UCSD-AML1 (cell line): ENCODE measurements at regions not wholly inside any gene's neighbourhood (a gene's known extent, or its start where the extent isn't known, plus 50 kb on each side); places are given as distances from the start of the nearest gene placed in this dataset.

Experiments used
- DNase-seq: peaks from one replicate; lab custom pipeline; 2025; ENCODE audit not compliant: unreplicated experiment; lab: John Stamatoyannopoulos, UW

- no peak for DNase-seq
These were observed 242.2 kb downstream of the SPTSSA start for GRCh38 chr14:34219661-34220377.

DNA sequence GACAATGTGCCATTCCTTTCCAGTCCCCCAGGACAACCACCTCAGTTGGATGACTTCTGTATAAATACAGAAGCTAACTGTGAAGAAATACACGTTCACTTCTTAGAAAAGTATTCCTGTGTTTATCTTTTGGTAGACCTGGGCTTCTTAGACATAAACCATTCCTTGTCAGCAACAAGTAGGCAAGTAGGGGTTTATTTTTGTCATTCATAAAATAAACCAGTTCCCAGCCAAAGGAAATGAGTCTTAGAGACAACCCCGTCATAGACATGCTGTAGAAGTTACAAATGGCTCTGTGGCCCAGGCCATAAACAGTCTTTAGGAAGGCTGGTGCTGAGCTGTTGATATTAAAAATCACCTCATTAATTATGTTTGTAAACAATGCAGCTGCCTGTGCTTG is 243.2 kb downstream of the SPTSSA start:
- no peak for DNase-seq

DNA sequence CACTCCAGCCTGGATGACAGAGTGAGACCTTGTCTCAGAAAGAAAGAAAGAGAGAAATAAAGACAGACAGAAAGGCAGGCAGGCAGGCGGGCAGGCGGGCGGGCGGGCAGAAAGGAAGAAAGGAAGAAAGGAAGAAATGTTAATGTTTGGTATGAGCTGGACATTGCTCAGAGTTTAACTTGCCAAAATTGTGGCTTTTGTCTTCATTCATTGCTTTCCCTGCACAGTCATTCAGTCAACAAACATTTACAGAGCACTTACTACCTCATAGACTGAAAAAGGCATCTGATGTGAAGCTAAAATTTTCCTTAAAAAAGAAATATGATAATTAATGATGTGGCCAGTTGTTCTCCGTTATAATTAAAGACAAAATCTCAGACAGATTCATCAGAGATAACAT is 247.1 kb downstream of the SPTSSA start:
- DNase-seq: no peak

- no peak for DNase-seq
These were observed 248.7 kb downstream of the SPTSSA start for GRCh38 chr14:34213332-34213731.

DNA sequence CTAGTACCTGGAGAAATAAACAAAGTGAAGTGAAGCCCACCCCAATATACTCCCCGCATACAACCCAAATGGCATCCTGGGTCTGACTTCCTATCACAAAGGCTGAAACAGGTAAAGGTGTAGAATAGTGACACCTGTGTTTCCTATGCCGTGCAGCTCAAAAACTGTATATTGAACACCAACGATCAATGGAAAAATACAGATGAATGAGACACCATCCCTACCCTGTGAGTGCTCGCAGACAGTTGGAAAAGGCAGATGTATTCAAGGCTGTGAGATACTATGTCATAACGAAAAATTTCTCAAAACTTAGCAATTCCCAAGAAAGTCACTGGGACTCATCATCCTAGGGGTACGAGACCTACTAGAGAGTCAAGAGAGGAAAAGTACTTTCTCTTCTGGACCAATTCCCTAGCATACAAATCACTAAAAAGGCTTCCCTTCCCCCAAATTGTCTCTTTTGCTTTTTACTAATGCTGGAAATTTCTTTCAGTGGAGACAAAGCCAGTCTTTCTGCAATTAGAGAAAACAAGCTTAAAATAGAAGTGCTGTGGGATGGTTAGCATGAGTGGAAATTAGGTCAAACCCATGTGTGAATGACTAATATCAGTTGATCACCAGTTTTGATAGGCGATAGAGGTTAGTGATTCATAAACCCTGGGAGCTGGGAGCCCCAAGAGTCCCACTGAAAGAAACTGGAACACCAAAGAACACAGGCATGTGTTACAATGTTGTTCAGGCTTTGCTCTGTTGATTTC is 249.7 kb downstream of the SPTSSA start:
- DNase-seq: no peak

DNA sequence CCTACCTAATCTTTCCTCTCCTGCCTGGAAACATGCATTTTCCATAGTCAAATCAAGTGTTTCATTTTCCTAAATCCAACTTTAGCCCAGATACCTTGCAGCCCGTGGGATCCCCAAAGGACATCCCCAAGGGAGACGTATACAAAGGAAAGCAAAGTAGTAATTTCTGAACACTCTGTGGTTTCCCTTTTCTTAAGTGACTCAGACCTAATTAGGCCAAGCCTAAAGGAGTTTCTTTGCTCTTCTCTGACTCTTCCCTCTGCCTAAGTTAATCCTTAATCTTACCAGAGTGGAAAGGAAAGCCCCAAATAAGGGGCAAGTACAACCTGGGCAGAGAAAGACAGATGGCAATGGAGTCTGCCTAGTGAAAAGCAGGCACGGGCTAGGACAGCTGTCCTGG is 250.3 kb downstream of the SPTSSA start:
- DNase-seq: no peak

DNA sequence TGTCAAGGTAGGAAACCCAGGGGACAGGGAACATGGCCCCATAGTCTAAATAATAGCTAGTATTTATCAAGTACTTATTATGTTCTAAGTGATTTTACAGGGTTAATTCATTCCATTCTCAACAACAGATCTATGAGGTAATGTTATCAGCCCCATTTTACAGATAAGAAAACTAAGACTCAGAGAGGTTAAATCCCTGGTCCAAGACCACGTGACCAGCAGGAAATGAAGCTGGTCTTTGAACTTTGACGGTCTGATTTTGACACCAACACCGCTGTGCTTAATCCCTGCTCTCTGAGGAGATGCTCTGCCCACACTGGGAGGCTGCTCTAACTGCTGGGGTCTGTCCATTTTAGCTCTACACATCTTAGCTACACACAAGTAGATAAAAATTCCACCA is 253.5 kb downstream of the SPTSSA start:
- no peak for DNase-seq

GRCh38 chr14:34205799-34206198 is 254.9 kb upstream of the EGLN3 start:
- no peak for DNase-seq

GRCh38 chr14:34204774-34205173 is 253.9 kb upstream of the EGLN3 start:
- DNase-seq: no peak

DNA sequence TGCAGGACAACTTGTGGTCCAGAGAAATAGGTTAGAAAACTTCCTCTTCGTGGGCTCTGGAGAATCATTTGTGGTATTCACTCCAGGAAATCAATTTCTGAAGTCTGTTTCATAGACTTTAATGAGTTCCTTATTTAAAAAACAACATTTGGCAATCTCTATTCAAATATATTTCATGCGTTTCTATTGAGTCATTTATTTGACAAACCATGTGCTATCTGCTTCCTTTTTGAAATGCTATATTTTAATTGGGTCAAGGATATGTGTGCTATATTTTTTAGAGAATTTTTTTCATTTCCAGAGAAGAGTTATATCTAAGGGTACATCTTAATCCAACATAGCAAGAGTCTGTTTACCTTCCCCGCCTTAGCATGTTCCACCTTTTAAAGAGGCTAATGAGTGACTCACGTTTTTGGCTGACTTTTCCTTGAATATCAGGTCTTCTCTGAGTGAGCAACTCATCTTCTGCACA is 252.4 kb upstream of the EGLN3 start:
- no peak for DNase-seq

DNA sequence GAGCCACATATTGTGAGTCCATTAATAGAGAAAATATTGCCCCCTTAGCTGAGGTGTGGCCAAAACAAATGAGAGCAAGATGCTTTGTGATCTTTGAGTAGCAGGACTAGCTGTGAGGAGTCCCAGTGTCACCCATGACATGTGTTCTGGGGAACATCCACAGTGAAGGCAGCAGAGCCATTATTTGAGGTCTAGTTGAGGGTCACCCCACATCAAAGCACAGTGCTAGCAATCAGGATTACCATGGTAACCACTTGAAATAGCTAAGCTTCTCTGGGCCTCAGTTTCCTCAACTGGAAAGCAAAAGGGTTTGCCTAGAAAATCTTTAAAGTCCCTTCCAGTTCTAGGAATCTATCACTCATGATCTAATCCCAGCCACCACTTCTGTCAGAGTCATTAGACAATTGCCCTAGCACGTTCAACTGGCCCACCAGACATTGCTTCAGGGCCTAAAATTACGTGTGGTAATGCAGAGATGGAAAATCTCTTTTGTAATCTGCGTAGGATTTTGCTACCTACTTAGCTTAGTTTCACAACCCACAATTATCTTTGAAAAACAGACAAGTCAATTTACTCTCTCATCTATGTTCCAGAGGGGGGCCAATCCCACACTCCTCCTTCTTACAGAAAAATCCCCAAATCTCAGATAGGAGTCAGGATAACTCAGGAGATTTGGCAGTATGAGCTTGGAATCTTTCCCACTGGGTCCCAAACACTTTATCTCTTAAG is 251.2 kb upstream of the EGLN3 start:
- no peak for DNase-seq

- DNase-seq: no peak
These were observed 248.7 kb upstream of the EGLN3 start for GRCh38 chr14:34199585-34199984.

DNA sequence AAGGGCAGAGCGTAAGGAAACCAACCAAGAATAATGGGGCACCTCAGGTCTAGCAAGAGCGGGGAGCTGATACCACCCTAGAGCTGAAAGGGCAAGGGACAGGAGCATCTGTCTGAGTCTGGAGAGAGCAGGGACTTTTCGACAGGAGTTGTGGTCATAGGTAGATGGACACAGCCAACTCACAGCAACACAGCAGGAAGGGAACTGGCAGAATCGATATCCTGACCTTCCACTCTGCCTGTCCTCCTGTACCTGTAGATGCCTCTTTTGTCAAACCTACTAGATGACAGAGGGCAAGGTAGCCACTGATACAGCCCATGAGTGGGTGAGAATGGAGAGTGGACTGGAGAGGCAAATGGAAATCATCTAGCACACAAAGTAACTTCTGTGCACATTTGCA is 247.2 kb upstream of the EGLN3 start:
- no peak for DNase-seq

GRCh38 chr14:34195964-34196363 is 245.1 kb upstream of the EGLN3 start:
- no peak for DNase-seq

DNA sequence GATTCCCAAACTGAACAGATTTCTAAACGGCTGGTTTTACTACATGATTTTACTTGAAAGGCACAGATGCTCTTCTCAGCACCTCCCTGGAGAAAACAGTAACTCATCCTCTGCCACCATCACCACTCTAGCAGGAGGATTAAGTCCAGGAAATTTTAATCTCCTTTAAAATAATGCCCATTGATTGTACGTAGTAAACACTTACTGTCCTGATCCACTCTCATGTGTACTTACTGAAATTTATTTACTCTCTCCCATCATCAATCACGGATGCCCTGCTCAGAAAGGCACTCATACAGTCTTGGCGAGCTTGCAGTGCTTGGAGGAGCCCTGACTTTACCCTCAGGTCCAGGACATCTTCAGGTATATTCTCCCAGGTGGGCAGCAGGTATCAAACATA is 239.8 kb upstream of the EGLN3 start:
- no peak for DNase-seq

- no peak for DNase-seq
These were observed 239.0 kb upstream of the EGLN3 start for GRCh38 chr14:34189866-34190265.

- DNase-seq: no peak
These were observed 236.7 kb upstream of the EGLN3 start for GRCh38 chr14:34187519-34188044.

DNA sequence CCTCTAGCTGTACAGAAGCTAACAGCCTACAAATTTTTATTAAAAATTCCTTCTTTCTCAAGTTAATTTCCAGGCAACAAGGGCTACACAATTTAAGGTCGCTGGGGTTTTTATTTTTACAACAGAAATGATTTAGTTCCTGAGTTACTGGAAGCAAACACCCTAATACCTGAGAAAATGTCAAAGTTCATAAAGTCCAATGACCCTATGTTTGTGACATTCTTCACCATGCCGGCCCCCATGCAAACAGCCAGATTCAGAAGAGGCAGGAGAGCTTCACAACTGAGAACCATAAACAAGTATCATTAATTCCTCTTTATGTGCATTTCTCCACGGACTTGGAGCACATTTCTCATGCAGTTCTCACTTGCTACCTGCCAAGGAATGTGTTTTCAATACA is 236.2 kb upstream of the EGLN3 start:
- DNase-seq: no peak

- no peak for DNase-seq
These were observed 233.3 kb upstream of the EGLN3 start for GRCh38 chr14:34184126-34184525.

GRCh38 chr14:34183478-34183877 is 232.6 kb upstream of the EGLN3 start:
- no peak for DNase-seq

GRCh38 chr14:34181338-34181737 is 230.5 kb upstream of the EGLN3 start:
- DNase-seq: no peak

DNA sequence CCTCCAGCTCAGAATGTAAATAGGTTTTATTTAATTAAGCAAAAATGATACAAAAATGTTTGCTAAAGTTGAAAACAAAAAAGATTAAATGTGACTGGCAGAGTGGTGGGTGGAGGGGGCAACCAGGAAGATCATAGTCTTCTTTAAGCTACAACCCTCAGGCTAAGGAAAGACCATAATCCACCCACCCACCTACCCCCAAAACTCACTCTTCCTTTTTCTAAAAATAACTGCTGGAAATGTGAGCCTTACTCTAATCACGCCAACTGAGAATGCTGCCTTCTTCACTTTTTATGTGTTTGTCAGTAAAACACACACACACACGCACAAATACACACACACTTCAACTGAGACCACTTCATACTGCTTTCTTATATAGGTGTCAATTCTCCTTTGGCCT is 230.0 kb upstream of the EGLN3 start:
- DNase-seq: no peak
